HepG2 (cell line): ENCODE measurements at regions not wholly inside any gene's neighbourhood (a gene's known extent, or its start where the extent isn't known, plus 50 kb on each side); places are given as distances from the start of the nearest gene placed in this dataset.

ENCODE experiments used
- ATAC-seq: fragments of 200-7000 bp; cut with Tn5 transposase; 3 replicates; pipeline ENCODE4 v1.9.1; 2020; ENCODE audit warnings: mild to moderate bottlenecking, moderate library complexity
- BruUV-seq: library from RNA; stranded (reverse); fragments of 400-500 nt; replicated peaks from 2 replicates; lab custom pipeline; 2021; lab: Mats Ljungman, UMichigan
- CTCF ChIA-PET: fragments of 300-600 bp; formaldehyde crosslinking; extraction: SDS; loops from one replicate; lab custom pipeline; 2021; ENCODE audit warnings: low total read pairs, inconsistent platforms, low intra/inter-chr PET ratio; lab: Yijun Ruan, JAX
- POLR2A ChIA-PET: fragments of 350-600 bp; sonication (Branson Sonifier 250); formaldehyde crosslinking; loops from one replicate; lab custom pipeline; 2020; ENCODE audit warnings: antibody characterized with exemption, inconsistent platforms; lab: Yijun Ruan, JAX
- DNase-seq: peaks from one replicate; pipeline ENCODE4 v3.0.0-alpha.2; 2015; ENCODE audit warnings: low spot score
- FAIRE-seq: peaks from 3 replicates; lab custom pipeline; 2011; peaks lifted over from hg19 to GRCh38; lab: Jason Lieb, UNC
- H2AFZ ChIP-seq: one replicate; pipeline ENCODE4 v1.6.1; 2011; ENCODE audit warnings: low read length, inconsistent platforms
- H3K27ac ChIP-seq: fragments of 300-600 bp; 3 replicates; pipeline ENCODE4 v1.8.0; 2011; ENCODE audit warnings: mixed run types, mild to moderate bottlenecking, mixed read lengths, low read length, inconsistent platforms; ENCODE audit not compliant: insufficient read depth; ENCODE audit errors: extremely low read length
- H3K27me3 ChIP-seq, 2 experiments: fragments of 200-600 bp in 1 of 2; 2 replicates in 1 of 2; 3 replicates in 1 of 2; pipeline versions ENCODE4 v1.6.0 to v1.8.0; 2011; ENCODE audit warnings: low read length in 2 of 2, mild to moderate bottlenecking in 2 of 2, moderate library complexity in 2 of 2, inconsistent platforms in 1 of 2; ENCODE audit not compliant: insufficient read depth in 2 of 2, control insufficient read depth in 1 of 2
- H3K36me3 ChIP-seq, 2 experiments: fragments of 200-600 bp in 1 of 2; replicated peaks in 1 of 2; 2 replicates in 1 of 2; 3 replicates in 1 of 2; pipeline versions ENCODE4 v1.5.1 to v1.8.0; 2011; ENCODE audit warnings: low read length in 2 of 2, inconsistent platforms in 1 of 2; ENCODE audit not compliant: insufficient read depth in 2 of 2, control insufficient read depth in 1 of 2
- H3K4me1 ChIP-seq: 2 replicates; pipeline ENCODE4 v1.5.1; 2012; ENCODE audit warnings: low read length, inconsistent platforms; ENCODE audit not compliant: insufficient read depth
- H3K4me2 ChIP-seq: 2 replicates; pipeline ENCODE4 v1.6.0; 2011; ENCODE audit warnings: low read depth, low read length, inconsistent platforms
- H3K4me3 ChIP-seq, 3 experiments: fragments of 200-600 bp in 1 of 3; sonication (generic), shearing (Covaris generic) in 1 of 3; replicated peaks in 1 of 3; 2 replicates each; pipeline ENCODE4 v1.5.1; 2011 to 2016; ENCODE audit warnings: low read length in 3 of 3, inconsistent platforms in 2 of 3, low read depth in 2 of 3, mild to moderate bottlenecking in 2 of 3, control low read depth in 1 of 3, mixed read lengths in 1 of 3; ENCODE audit not compliant: insufficient read depth in 1 of 3
- H3K79me2 ChIP-seq: one replicate; pipeline ENCODE4 v1.6.1; 2011; ENCODE audit warnings: low read length, inconsistent platforms; ENCODE audit not compliant: insufficient read depth
- H3K9ac ChIP-seq: 2 replicates; pipeline ENCODE4 v1.6.0; 2011; ENCODE audit warnings: mild to moderate bottlenecking, low read depth, low read length, inconsistent platforms; ENCODE audit not compliant: insufficient read depth
- H3K9me3 ChIP-seq: 2 replicates; pipeline ENCODE4 v1.5.1; 2012; ENCODE audit warnings: mild to moderate bottlenecking, low read length
- H4K20me1 ChIP-seq: 2 replicates; pipeline ENCODE4 v1.6.0; 2011; ENCODE audit warnings: inconsistent platforms, mild to moderate bottlenecking, low read length, moderate library complexity; ENCODE audit not compliant: insufficient read depth
- ATF7 ChIP-seq, 2 experiments: fragments of 450-650 bp in 1 of 2; sonication (generic) in 1 of 2; formaldehyde crosslinking in 1 of 2; IDR thresholded peaks; 2 replicates each; pipeline versions ENCODE4 v1.4.0 to v1.6.1; 2016 to 2020; ENCODE audit warnings: antibody characterized with exemption in 1 of 2, mild to moderate bottlenecking in 1 of 2, missing genetic modification reagents in 1 of 2
- ETV5 ChIP-seq: IDR thresholded peaks from 2 replicates; pipeline ENCODE4 v1.6.1; 2018; ENCODE audit warnings: missing biosample characterization, missing genetic modification reagents, inconsistent platforms, borderline replicate concordance
- PHF21A ChIP-seq: sonication (generic); formaldehyde crosslinking; IDR thresholded peaks from 2 replicates; pipeline ENCODE4 v1.5.0; 2020; ENCODE audit warnings: mild to moderate bottlenecking, missing genetic modification reagents
- RCOR2 ChIP-seq: IDR thresholded peaks from 2 replicates; pipeline ENCODE4 v1.6.1; 2016; ENCODE audit warnings: missing biosample characterization, missing genetic modification reagents
- TBP ChIP-seq: sonication (generic); formaldehyde crosslinking; IDR thresholded peaks from 2 replicates; pipeline ENCODE4 v1.5.0; 2020; ENCODE audit warnings: missing genetic modification reagents
- ZBTB7A ChIP-seq: sonication (generic); formaldehyde crosslinking; IDR thresholded peaks from 2 replicates; pipeline ENCODE4 v1.8.0; 2022; ENCODE audit warnings: mild to moderate bottlenecking, missing genetic modification reagents
- ZNF629 ChIP-seq: sonication (generic); formaldehyde crosslinking; conservative IDR thresholded peaks from 2 replicates; pipeline ENCODE4 v1.5.0; 2020; ENCODE audit warnings: missing genetic modification reagents
- ZSCAN25 ChIP-seq: sonication (generic); formaldehyde crosslinking; IDR thresholded peaks from 2 replicates; pipeline ENCODE4 v1.8.0; 2022; ENCODE audit warnings: mild to moderate bottlenecking, missing genetic modification reagents
- WGBS: methylation state at CpG from one replicate; pipeline ENCODE4 v1.1.6; 2017; ENCODE audit warnings: low lambda C conversion rate; 5-methylcytosine and 5-hydroxymethylcytosine counted together
- in situ Hi-C: cut with HindIII; loops from 2 replicates; pipeline ENCODE4 v1.10.0; 2017; ENCODE audit warnings: low pct_unique_long_range_greater_than_20kb; ENCODE audit not compliant: extremely low pct_ligation_motif_present
- intact Hi-C: fragments of 100-400 bp; cut with micrococcal nuclease; formaldehyde crosslinking; loops from one replicate; pipeline ENCODE4 v1.10.0; 2022; ENCODE audit not compliant: unreplicated experiment

GRCh38 chr10:21159669-21160068, 262.6 kb upstream of the NEBL start (continued):
- TF ChIP-seq ZSCAN25 = no peak
- no peak for TF ChIP-seq ETV5 (CRISPR knock-in tag)
- TF ChIP-seq RCOR2 (CRISPR knock-in tag) = no peak

- WGBS = 0% methylated on average over 3 of the region's 3 CpGs
- Histone ChIP-seq H3K4me1 (no peaks in the 10 kb centered on the region), H3K4me2 (no peak overlapping the region), H3K27ac (no peak overlapping the region), H3K9me3 (no peaks in the 10 kb centered on the region), H3K4me3 (no peak overlapping the region), H3K9ac (no peak overlapping the region), H3K79me2 (no peaks in the 10 kb centered on the region), H3K36me3 (no peaks in the 10 kb centered on the region), H4K20me1 (no peaks in the 10 kb centered on the region), H2AFZ (no peak overlapping the region), H3K27me3 (no peaks in the 10 kb centered on the region; a peak in 2 of 5 replicates)
- no peak for DNase-seq
- in situ Hi-C loops (no loop called here), intact Hi-C loops (no loop called here)
- no peak for ATAC-seq
- FAIRE-seq = no peak
- no TSS peak for BruUV-seq
- no peak for TF ChIP-seq TBP (CRISPR knock-in tag)
- TF ChIP-seq ZNF629 (CRISPR knock-in tag) = peak; percentile 56
- ChIA-PET CTCF (no interaction called here), POLR2A (no interaction called here)
These were observed 261.2 kb upstream of the NEBL start for GRCh38 chr10:21158301-21158700.

- H4K20me1 ChIP-seq = no peaks in the 10 kb centered on the region
- no peak for DNase-seq
- H3K27ac ChIP-seq = no peak overlapping the region
- intact Hi-C loops (no loop called here), in situ Hi-C loops (no loop called here)
- no peaks in the 10 kb centered on the region for H3K36me3 ChIP-seq
- no peaks in the 10 kb centered on the region for H3K79me2 ChIP-seq
- 0% methylated on average over 4 of the region's 4 CpGs for WGBS
- no peaks in the 10 kb centered on the region; a peak in 2 of 5 replicates for H3K27me3 ChIP-seq
- H2AFZ ChIP-seq = no peak overlapping the region
- H3K4me2 ChIP-seq = no peak overlapping the region
- TF ChIP-seq ATF7 (IDR thresholded peaks at IDR 0.05) = peak; percentile 45; the same call in 1 of the 2 replicates
- TF ChIP-seq ATF7 (CRISPR knock-in tag; IDR thresholded peaks at IDR 0.05) = no peak
- TF ChIP-seq ZBTB7A (CRISPR knock-in tag) = no peak
- TF ChIP-seq PHF21A (CRISPR knock-in tag) = no peak
- no peak overlapping the region for H3K4me3 ChIP-seq
- ATAC-seq = no peak
- H3K4me1 ChIP-seq = no peaks in the 10 kb centered on the region
- no peak for FAIRE-seq
- no TSS peak for BruUV-seq
- H3K9ac ChIP-seq = no peak overlapping the region
- ChIA-PET CTCF (no interaction called here), POLR2A (no interaction called here)
- H3K9me3 ChIP-seq = no peaks in the 10 kb centered on the region
These were observed 260.6 kb upstream of the NEBL start for GRCh38 chr10:21157664-21158063.
